ENCODE measurements at regions not wholly inside any gene's neighbourhood (a gene's known extent, or its start where the extent isn't known, plus 50 kb on each side); places are given as distances from the start of the nearest gene placed in this dataset.
"Not testable (repeated sequence)": the region's sequence is repeated elsewhere in the genome, so short reads cannot be mapped to it uniquely, and the experiment has no call there.

DNA sequence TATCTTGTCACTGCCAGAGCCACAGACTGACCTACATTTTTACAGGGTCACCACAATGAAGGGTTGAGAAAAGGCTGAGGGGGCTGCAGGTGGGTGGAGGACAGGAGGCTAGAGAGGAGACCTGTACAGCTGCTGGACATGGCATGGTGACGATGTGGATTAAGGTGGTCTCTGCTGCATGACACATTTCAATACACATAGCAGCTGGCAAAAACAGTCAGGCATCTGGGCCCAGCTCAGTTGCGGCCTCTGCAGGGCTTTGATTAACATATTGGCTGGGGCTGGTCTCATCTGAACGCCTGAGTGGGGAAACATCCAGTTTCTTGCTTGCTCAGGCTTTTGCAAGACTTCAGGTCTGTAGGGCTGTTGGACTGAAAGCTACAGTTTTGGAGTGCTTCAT is 265.4 kb upstream of the FOXF1 start:
- DNase-seq, result no peak

GRCh38 chr16:86245351-86245750 is 265.0 kb upstream of the FOXF1 start:
- no peak for DNase-seq

DNA sequence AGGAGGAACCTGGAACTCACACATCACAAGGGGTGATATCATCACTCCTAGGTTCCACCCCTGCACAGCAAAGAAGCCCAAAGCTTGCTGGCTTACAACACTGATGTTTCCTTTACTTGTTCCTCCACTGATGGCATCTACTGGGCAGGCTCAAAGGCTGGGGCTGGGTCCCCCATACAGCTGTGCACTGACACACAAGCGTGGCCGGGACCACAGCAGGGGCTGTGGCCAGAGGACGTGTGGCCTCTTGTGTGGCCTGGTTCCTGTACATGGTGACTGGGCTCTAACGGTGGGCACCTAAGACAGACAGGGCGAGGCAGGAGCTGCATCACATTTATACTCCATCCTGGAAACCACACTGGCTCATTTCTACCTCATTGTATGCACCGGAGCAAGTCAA is 264.4 kb upstream of the FOXF1 start:
- no peak for DNase-seq

GRCh38 chr16:86248310-86248905 is 261.9 kb upstream of the FOXF1 start:
- DNase-seq, result no peak

- DNase-seq, result no peak
Observed at GRCh38 chr16:86249631-86250030, 260.7 kb upstream of the FOXF1 start.

GRCh38 chr16:86251682-86252081 is 258.6 kb upstream of the FOXF1 start:
- DNase-seq, result no peak

DNA sequence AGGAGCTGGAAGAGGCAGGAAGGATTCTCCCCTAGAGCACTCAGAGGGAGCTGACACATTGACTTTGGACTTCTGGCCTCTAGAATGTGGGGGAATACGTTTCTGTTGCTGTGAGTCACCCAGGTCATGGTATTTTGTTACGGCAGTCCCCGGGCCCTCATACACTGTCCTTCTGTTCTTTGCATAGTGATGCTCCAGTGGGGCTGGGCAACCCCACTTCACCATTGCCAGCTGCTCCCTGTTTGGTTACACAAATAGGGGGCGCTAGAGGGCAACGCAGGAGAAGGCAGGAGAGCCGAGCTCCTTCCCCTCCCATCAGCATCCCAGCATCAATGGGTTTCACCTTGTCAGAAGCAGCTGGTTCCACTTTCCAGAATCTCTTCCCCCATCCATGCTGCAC is 257.7 kb upstream of the FOXF1 start:
- no peak for DNase-seq

DNA sequence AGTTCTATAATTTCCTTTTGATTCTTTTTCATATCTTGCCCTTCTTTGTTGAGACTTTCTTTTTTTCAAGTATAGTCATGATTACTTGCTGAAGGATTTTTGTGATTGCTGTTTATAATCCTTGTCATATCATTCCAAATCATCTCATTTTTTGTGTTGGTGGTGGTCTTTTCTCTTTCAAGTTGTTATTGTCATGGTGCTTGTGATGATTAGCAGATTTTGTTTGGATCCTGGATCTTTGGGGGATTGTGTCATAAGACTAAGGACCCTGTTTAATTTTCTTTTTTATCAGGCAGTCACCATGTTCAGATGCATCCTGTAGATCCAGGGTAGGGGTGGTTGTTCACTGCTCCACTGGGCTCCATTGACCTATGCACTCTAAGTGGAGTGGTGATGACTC is 254.4 kb upstream of the FOXF1 start:
- DNase-seq, result no peak

GRCh38 chr16:86256995-86257394 is 253.3 kb upstream of the FOXF1 start:
- DNase-seq, result no peak

- no peak for DNase-seq
Observed at GRCh38 chr16:86257546-86257945, 252.8 kb upstream of the FOXF1 start.

- no peak for DNase-seq
Observed at GRCh38 chr16:86258713-86259112, 251.6 kb upstream of the FOXF1 start.

- DNase-seq, result no peak
Observed at GRCh38 chr16:86259499-86259898, 250.8 kb upstream of the FOXF1 start.

- no peak for DNase-seq
Observed at GRCh38 chr16:86261379-86261778, 248.9 kb upstream of the FOXF1 start.

- not testable (repeated sequence) for DNase-seq
Observed at GRCh38 chr16:86267657-86268056, 242.7 kb upstream of the FOXF1 start.

- no peak for DNase-seq
Observed at GRCh38 chr16:86270696-86271095, 239.6 kb upstream of the FOXF1 start.

DNA sequence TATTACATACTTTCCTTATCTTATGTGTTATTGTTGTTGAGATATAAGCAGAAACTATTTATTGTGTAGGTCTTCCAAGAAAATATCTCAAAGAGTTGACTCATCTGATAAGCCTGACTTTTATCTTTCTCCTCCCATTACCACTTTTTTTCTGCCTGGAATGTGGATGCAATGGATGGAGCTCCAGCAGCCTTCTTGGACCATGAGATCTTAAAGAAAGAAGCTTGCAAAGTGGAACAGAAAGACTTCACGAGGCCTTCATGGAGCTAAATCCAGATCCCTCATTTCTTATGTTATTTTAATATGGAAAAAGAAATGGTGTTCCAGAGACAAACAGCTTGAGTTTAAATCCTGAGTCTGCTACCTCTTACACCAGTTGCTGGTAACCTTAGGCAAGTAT is 237.6 kb upstream of the FOXF1 start:
- DNase-seq, result no peak

- no peak for DNase-seq
Observed at GRCh38 chr16:86277221-86277620, 233.1 kb upstream of the FOXF1 start.

DNA sequence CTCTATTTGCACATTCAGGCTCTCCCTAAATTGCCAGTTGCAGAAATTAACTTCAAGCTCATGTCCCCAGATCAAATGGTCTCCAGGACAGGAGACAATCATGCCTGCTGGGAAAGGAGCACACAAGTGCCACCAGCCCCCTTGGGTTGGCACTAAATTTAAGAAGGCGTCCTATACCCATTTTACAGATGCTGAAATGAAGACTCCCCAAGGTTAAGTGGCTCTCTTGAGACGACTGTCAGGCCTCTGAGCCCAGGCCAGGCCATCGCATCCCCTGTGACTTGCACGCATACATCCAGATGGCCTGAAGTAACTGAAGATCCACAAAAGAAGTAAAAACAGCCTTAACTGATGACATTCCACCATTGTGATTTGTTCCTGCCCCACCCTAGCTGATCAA is 232.5 kb upstream of the FOXF1 start:
- not testable (repeated sequence) for DNase-seq

- no peak for DNase-seq
Observed at GRCh38 chr16:86281421-86281820, 228.9 kb upstream of the FOXF1 start.

- no peak for DNase-seq
Observed at GRCh38 chr16:86283944-86284343, 226.4 kb upstream of the FOXF1 start.

DNA sequence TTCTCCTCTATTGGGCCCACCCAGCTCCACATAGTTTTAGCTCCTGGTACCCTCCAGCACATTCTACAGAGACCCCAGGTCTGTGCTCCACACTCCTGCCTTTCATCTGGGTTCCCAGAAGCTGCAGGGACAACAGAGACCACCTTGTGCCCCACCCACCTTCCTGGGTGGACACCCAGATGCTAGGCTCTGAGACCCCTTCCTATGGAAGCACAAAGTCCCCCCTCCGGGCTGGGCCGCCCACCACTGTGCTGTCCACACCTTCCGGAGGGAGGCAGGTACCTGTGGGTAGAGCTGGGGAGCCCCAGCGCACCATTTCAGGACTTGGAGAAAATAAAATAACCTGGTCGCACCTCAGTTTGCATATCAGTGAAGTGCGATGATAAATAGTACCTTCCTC is 224.9 kb upstream of the FOXF1 start:
- no peak for DNase-seq

DNA sequence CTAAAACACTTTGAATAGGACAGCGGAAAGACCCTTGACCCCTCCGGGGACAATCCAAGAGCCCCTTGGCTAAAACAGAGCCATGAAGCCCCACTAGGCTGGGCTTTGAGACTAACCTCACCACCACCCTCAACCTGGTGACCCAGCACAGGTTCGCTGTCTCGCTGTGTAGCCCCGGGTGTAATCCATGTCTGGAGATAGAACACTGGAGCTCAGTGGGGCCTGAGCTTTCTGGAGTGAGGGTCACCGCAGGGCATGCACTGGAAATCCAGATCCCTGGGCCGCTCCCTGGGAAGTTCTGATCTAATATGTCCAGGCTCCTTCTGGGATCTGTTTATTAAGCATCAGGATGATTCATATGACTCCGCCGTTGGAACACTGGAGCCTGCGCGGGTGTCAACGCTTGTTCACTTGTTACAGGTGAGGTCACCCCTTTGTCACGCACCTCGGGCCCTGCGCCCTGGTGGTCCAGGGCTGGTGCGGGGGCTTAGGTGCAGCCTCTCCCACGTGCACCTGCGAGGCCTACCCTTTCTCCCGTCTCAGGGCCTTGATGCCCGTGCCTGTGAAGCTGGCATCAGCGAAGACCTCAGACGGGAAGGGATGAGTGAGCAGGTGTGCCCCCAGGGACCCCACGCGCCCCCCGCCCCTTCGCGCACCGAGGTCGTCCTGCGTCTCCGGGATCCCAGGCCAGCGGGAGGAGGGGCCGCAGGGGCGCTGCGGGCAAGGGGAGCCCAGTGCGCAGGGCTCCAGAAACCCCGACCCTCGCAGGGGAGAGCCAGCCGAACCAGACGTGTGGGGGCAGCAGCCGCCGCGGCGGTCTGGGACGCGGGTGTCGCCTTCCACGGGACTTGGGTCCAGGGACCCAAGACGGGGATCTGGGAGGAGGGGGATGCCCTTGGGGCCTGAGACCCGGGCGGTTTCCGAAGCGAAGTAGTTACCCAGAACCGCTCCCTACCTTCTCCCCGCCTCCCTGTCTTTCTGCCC is 224.1 kb upstream of the FOXF1 start:
- DNase-seq, result no peak

GRCh38 chr16:86286991-86287663 is 223.2 kb upstream of the FOXF1 start:
- no peak for DNase-seq

GRCh38 chr16:86287664-86288201 is 222.6 kb upstream of the FOXF1 start:
- DNase-seq, result no peak
